HG03571 (cell line): ENCODE measurements at regions not wholly inside any gene's neighbourhood (a gene's known extent, or its start where the extent isn't known, plus 50 kb on each side); places are given as distances from the start of the nearest gene placed in this dataset.

Source experiments
- ATAC-seq: cut with Tn5 transposase; IDR thresholded peaks from one replicate; pipeline ENCODE4 v1.9.1; 2021; ENCODE audit not compliant: unreplicated experiment

GRCh38 chr2:181185948-181186347 lies 205.5 kb downstream of the UBE2E3 start:
- no peak for ATAC-seq

- ATAC-seq = no peak
Observed at GRCh38 chr2:181188605-181189004, 208.2 kb downstream of the UBE2E3 start.

- no peak for ATAC-seq
Observed at GRCh38 chr2:181189951-181190350, 209.5 kb downstream of the UBE2E3 start.

GRCh38 chr2:181190711-181191110 lies 210.3 kb downstream of the UBE2E3 start:
- no peak for ATAC-seq

- no peak for ATAC-seq
Observed at GRCh38 chr2:181193550-181193949, 213.1 kb downstream of the UBE2E3 start.

GRCh38 chr2:181196401-181196800 lies 216.0 kb downstream of the UBE2E3 start:
- ATAC-seq = no peak

GRCh38 chr2:181197140-181197760 lies 216.8 kb downstream of the UBE2E3 start:
- ATAC-seq = no peak

- no peak for ATAC-seq
Observed at GRCh38 chr2:181198183-181198864, 217.9 kb downstream of the UBE2E3 start.

- no peak for ATAC-seq
Observed at GRCh38 chr2:181203412-181203811, 223.0 kb downstream of the UBE2E3 start.

- no peak for ATAC-seq
Observed at GRCh38 chr2:181203916-181204315, 223.5 kb downstream of the UBE2E3 start.

- ATAC-seq = no peak
Observed at GRCh38 chr2:181218401-181218821, 238.0 kb downstream of the UBE2E3 start.

- ATAC-seq = no peak
Observed at GRCh38 chr2:181223234-181223633, 234.0 kb upstream of the ITGA4 start.

GRCh38 chr2:181224866-181225265 lies 232.3 kb upstream of the ITGA4 start:
- ATAC-seq = no peak

- ATAC-seq = no peak
Observed at GRCh38 chr2:181228661-181229060, 228.5 kb upstream of the ITGA4 start.

GRCh38 chr2:181231151-181231550 lies 226.0 kb upstream of the ITGA4 start:
- no peak for ATAC-seq

- no peak for ATAC-seq
Observed at GRCh38 chr2:181231886-181232621, 225.1 kb upstream of the ITGA4 start.

- ATAC-seq = no peak
Observed at GRCh38 chr2:181234487-181234891, 222.7 kb upstream of the ITGA4 start.

GRCh38 chr2:181235011-181235410 lies 222.2 kb upstream of the ITGA4 start:
- no peak for ATAC-seq

GRCh38 chr2:181235683-181236459 lies 221.3 kb upstream of the ITGA4 start:
- ATAC-seq = peak; percentile 97

GRCh38 chr2:181239201-181239799 lies 217.9 kb upstream of the ITGA4 start:
- ATAC-seq = no peak

- no peak for ATAC-seq
Observed at GRCh38 chr2:181240844-181241243, 216.3 kb upstream of the ITGA4 start.
